GM08714 (cell line): ENCODE measurements at regions not wholly inside any gene's neighbourhood (a gene's known extent, or its start where the extent isn't known, plus 50 kb on each side); places are given as distances from the start of the nearest gene placed in this dataset.

Experiments
- H3K4me3 ChIP-seq: fragments of 200-500 bp; sonication (Bioruptor generic); 2 replicates; pipeline ENCODE4 v1.5.1; 2014; ENCODE audit warnings: mild to moderate bottlenecking, low read length, inconsistent platforms
- ZNF274 ChIP-seq: IDR thresholded peaks from 2 replicates; pipeline ENCODE4 v1.6.1; 2012; ENCODE audit warnings: mild to moderate bottlenecking, low read depth, low read length

- H3K4me3 ChIP-seq, result no peak overlapping the region
- no peak for TF ChIP-seq ZNF274
Observed at GRCh38 chr21:24045775-24046215, 1561.5 kb downstream of the MRPL39 start.

- H3K4me3 ChIP-seq, result no peak overlapping the region
- no peak for TF ChIP-seq ZNF274
Observed at GRCh38 chr21:24045373-24045772, 1561.9 kb downstream of the MRPL39 start.

GRCh38 chr21:24042687-24043086, 1564.6 kb downstream of the MRPL39 start:
- no peak for TF ChIP-seq ZNF274
- H3K4me3 ChIP-seq, result no peak overlapping the region

- no peak overlapping the region for H3K4me3 ChIP-seq
- TF ChIP-seq ZNF274, result no peak
Observed at GRCh38 chr21:24032709-24033232, 1574.5 kb downstream of the MRPL39 start.

GRCh38 chr21:24027396-24027795, 1579.9 kb downstream of the MRPL39 start:
- no peak overlapping the region for H3K4me3 ChIP-seq
- TF ChIP-seq ZNF274, result no peak

GRCh38 chr21:24025101-24025500, 1582.2 kb downstream of the MRPL39 start:
- TF ChIP-seq ZNF274, result no peak

GRCh38 chr21:24023936-24024335, 1583.3 kb downstream of the MRPL39 start:
- no peak overlapping the region for H3K4me3 ChIP-seq
- TF ChIP-seq ZNF274, result no peak

More at GRCh38 chr21:24025101-24025500, 1582.2 kb downstream of the MRPL39 start:
- H3K4me3 ChIP-seq, result no peak overlapping the region

- no peak for TF ChIP-seq ZNF274
- no peak overlapping the region for H3K4me3 ChIP-seq
Observed at GRCh38 chr21:24023402-24023801, 1583.9 kb downstream of the MRPL39 start.

GRCh38 chr21:24014381-24014780, 1592.9 kb downstream of the MRPL39 start:
- no peak for TF ChIP-seq ZNF274
- no peak overlapping the region for H3K4me3 ChIP-seq

GRCh38 chr21:24011087-24011486, 1596.2 kb downstream of the MRPL39 start:
- H3K4me3 ChIP-seq, result no peak overlapping the region
- no peak for TF ChIP-seq ZNF274

- no peak for TF ChIP-seq ZNF274
- no peak overlapping the region for H3K4me3 ChIP-seq
Observed at GRCh38 chr21:24007592-24007991, 1599.7 kb downstream of the MRPL39 start.

GRCh38 chr21:23986987-23987386, 1620.3 kb downstream of the MRPL39 start:
- no peak overlapping the region for H3K4me3 ChIP-seq
- TF ChIP-seq ZNF274, result no peak

GRCh38 chr21:23986214-23986613, 1621.1 kb downstream of the MRPL39 start:
- H3K4me3 ChIP-seq, result no peak overlapping the region
- TF ChIP-seq ZNF274, result no peak

- no peak for TF ChIP-seq ZNF274
- no peak overlapping the region for H3K4me3 ChIP-seq
Observed at GRCh38 chr21:23982546-23982945, 1624.7 kb downstream of the MRPL39 start.

GRCh38 chr21:23977971-23978370, 1629.3 kb downstream of the MRPL39 start:
- no peak for TF ChIP-seq ZNF274
- H3K4me3 ChIP-seq, result no peak overlapping the region

- H3K4me3 ChIP-seq, result no peak overlapping the region; the same call in 1 of the 2 replicates
- no peak for TF ChIP-seq ZNF274
Observed at GRCh38 chr21:23968722-23969647, 1638.3 kb downstream of the MRPL39 start.
